Endothelial cell (in vitro differentiated cells): ENCODE measurements at regions not wholly inside any gene's neighbourhood (a gene's known extent, or its start where the extent isn't known, plus 50 kb on each side); places are given as distances from the start of the nearest gene placed in this dataset.

Source experiments
- DNase-seq: peaks from one replicate; pipeline ENCODE4 v3.0.0; 2021; ENCODE audit warnings: low spot score
- H3K27ac Mint-ChIP-seq: one replicate; pipeline ENCODE4 v1.8.0; 2021; ENCODE audit warnings: mixed read lengths, inconsistent platforms; ENCODE audit not compliant: unreplicated experiment
- H3K27me3 Mint-ChIP-seq: one replicate; pipeline ENCODE4 v1.8.0; 2021; ENCODE audit warnings: mild to moderate bottlenecking, moderate library complexity, mixed read lengths, inconsistent platforms; ENCODE audit not compliant: unreplicated experiment
- H3K36me3 Mint-ChIP-seq: one replicate; pipeline ENCODE4 v1.8.0; 2021; ENCODE audit warnings: mild to moderate bottlenecking, low read depth, mixed read lengths, inconsistent platforms; ENCODE audit not compliant: unreplicated experiment
- H3K4me1 Mint-ChIP-seq: one replicate; pipeline ENCODE4 v1.8.0; 2021; ENCODE audit warnings: mild to moderate bottlenecking, mixed read lengths, inconsistent platforms; ENCODE audit not compliant: unreplicated experiment
- H3K4me3 Mint-ChIP-seq: one replicate; pipeline ENCODE4 v1.8.0; 2021; ENCODE audit warnings: mild to moderate bottlenecking, mixed read lengths, inconsistent platforms; ENCODE audit not compliant: unreplicated experiment
- H3K9me3 Mint-ChIP-seq: one replicate; pipeline ENCODE4 v1.8.0; 2021; ENCODE audit warnings: mixed read lengths, inconsistent platforms; ENCODE audit not compliant: unreplicated experiment
- CTCF ChIP-seq: fragments of 200-600 bp; sonication (generic); IDR thresholded peaks from one replicate; pipeline ENCODE4 v1.5.0; 2021; ENCODE audit warnings: antibody characterized with exemption; ENCODE audit not compliant: unreplicated experiment

GRCh38 chr3:113091417-113091816, 100.6 kb downstream of the GTPBP8 start:
- Mint-ChIP-seq H3K27ac (no peak overlapping the region), H3K9me3 (no peaks in the 10 kb centered on the region), H3K36me3 (no peaks in the 10 kb centered on the region), H3K27me3 (peaks cover 6% of the 10 kb centered on the region), H3K4me3 (no peak overlapping the region), H3K4me1 (peaks cover 5% of the 10 kb centered on the region)
- DNase-seq, result no peak
- no peak for TF ChIP-seq CTCF

GRCh38 chr3:113092746-113093145, 102.0 kb downstream of the GTPBP8 start:
- Mint-ChIP-seq H3K27me3 (peaks cover 6% of the 10 kb centered on the region), H3K4me3 (no peak overlapping the region), H3K9me3 (no peaks in the 10 kb centered on the region), H3K36me3 (no peaks in the 10 kb centered on the region), H3K27ac (no peak overlapping the region), H3K4me1 (no peaks in the 10 kb centered on the region)
- DNase-seq, result no peak
- TF ChIP-seq CTCF, result no peak

- no peak overlapping the region for H3K27ac Mint-ChIP-seq
- H3K36me3 Mint-ChIP-seq, result no peaks in the 10 kb centered on the region
- DNase-seq, result no peak
- no peak for TF ChIP-seq CTCF
- H3K9me3 Mint-ChIP-seq, result no peaks in the 10 kb centered on the region
- peaks cover 4% of the 10 kb centered on the region for H3K27me3 Mint-ChIP-seq
- no peak overlapping the region for H3K4me3 Mint-ChIP-seq
- no peaks in the 10 kb centered on the region for H3K4me1 Mint-ChIP-seq
Measured at GRCh38 chr3:113094337-113095221, 103.8 kb downstream of the GTPBP8 start.

- no peaks in the 10 kb centered on the region for H3K4me1 Mint-ChIP-seq
- TF ChIP-seq CTCF, result no peak
- H3K4me3 Mint-ChIP-seq, result no peak overlapping the region
- H3K36me3 Mint-ChIP-seq, result no peaks in the 10 kb centered on the region
- H3K9me3 Mint-ChIP-seq, result no peaks in the 10 kb centered on the region
- H3K27me3 Mint-ChIP-seq, result no peaks in the 10 kb centered on the region
- no peak overlapping the region for H3K27ac Mint-ChIP-seq
- DNase-seq, result no peak
Measured at GRCh38 chr3:113096188-113096892, 105.6 kb downstream of the GTPBP8 start.

- Mint-ChIP-seq H3K27ac (no peak overlapping the region), H3K27me3 (no peaks in the 10 kb centered on the region), H3K9me3 (no peaks in the 10 kb centered on the region), H3K36me3 (no peaks in the 10 kb centered on the region), H3K4me1 (no peaks in the 10 kb centered on the region), H3K4me3 (no peak overlapping the region)
- no peak for TF ChIP-seq CTCF
- no peak for DNase-seq
Measured at GRCh38 chr3:113097960-113098447, 107.2 kb downstream of the GTPBP8 start.
